IMR-90 (cell line): ENCODE measurements at regions not wholly inside any gene's neighbourhood (a gene's known extent, or its start where the extent isn't known, plus 50 kb on each side); places are given as distances from the start of the nearest gene placed in this dataset.

Experiments used
- ATAC-seq: fragments of 200-7000 bp; cut with Tn5 transposase; 2 replicates; pipeline ENCODE4 v1.9.1; 2020; ENCODE audit warnings: low read depth, mild to moderate bottlenecking, moderate library complexity
- BruUV-seq: library from RNA; stranded (reverse); fragments of 400-500 nt; replicated peaks from 2 replicates; lab custom pipeline; 2021; lab: Mats Ljungman, UMichigan
- CTCF ChIA-PET: fragments of 300-600 bp; formaldehyde crosslinking; extraction: SDS; loops from one replicate; lab custom pipeline; 2021; ENCODE audit warnings: antibody characterized with exemption; lab: Yijun Ruan, JAX
- POLR2A ChIA-PET: fragments of 300-600 bp; sonication (Branson Sonifier 250); formaldehyde crosslinking; loops from one replicate; lab custom pipeline; 2022; ENCODE audit warnings: antibody characterized with exemption; ENCODE audit not compliant: unreplicated experiment; lab: Charles Lee
- DNase-seq: peaks from one replicate; pipeline ENCODE4 v3.0.0; 2013
- H2AFZ ChIP-seq: replicated peaks from 2 replicates; pipeline ENCODE3; 2013; ENCODE audit warnings: low read length, mild to moderate bottlenecking; ENCODE audit not compliant: poor library complexity
- H2AK5ac ChIP-seq: 2 replicates; pipeline ENCODE4 v1.6.1; 2013; ENCODE audit warnings: low read depth, low read length, inconsistent platforms
- H2AK9ac ChIP-seq: replicated peaks from 2 replicates; pipeline ENCODE3; 2013; ENCODE audit warnings: mild to moderate bottlenecking, low read depth, low read length, moderate library complexity; ENCODE audit not compliant: poor library complexity
- H2BK120ac ChIP-seq: 2 replicates; pipeline ENCODE4 v1.6.1; 2013; ENCODE audit warnings: low read depth, low read length, inconsistent platforms
- H2BK15ac ChIP-seq: 3 replicates; pipeline ENCODE4 v1.6.1; 2013; ENCODE audit warnings: low read depth, low read length, inconsistent platforms
- H2BK20ac ChIP-seq: 2 replicates; pipeline ENCODE4 v1.6.1; 2013; ENCODE audit warnings: low read depth, mild to moderate bottlenecking, inconsistent platforms, low read length, moderate library complexity
- H2BK5ac ChIP-seq: 2 replicates; pipeline ENCODE4 v1.6.1; 2013; ENCODE audit warnings: mild to moderate bottlenecking, low read depth, low read length, inconsistent platforms; ENCODE audit not compliant: poor library complexity, severe bottlenecking
- H3K14ac ChIP-seq: replicated peaks from 2 replicates; pipeline ENCODE4 v1.6.1; 2013; ENCODE audit warnings: low read depth, low read length, inconsistent platforms
- H3K18ac ChIP-seq: 2 replicates; pipeline ENCODE4 v1.6.1; 2013; ENCODE audit warnings: low read depth, low read length, control low read depth
- H3K23ac ChIP-seq: 2 replicates; pipeline ENCODE4 v1.6.1; 2013; ENCODE audit warnings: low read depth, low read length, inconsistent platforms
- H3K27ac ChIP-seq: 2 replicates; pipeline ENCODE4 v1.5.1; 2013; ENCODE audit warnings: mild to moderate bottlenecking, control low read depth, low read length; ENCODE audit not compliant: insufficient read depth
- H3K27me3 ChIP-seq: 2 replicates; pipeline ENCODE4 v1.6.1; 2013; ENCODE audit warnings: low read length; ENCODE audit not compliant: control insufficient read depth, insufficient read depth
- H3K36me3 ChIP-seq: 2 replicates; pipeline ENCODE4 v1.6.1; 2013; ENCODE audit warnings: low read length, mixed read lengths; ENCODE audit not compliant: control insufficient read depth, insufficient read depth
- H3K4ac ChIP-seq: 2 replicates; pipeline ENCODE4 v1.6.1; 2013; ENCODE audit warnings: low read depth, low read length, inconsistent platforms
- H3K4me1 ChIP-seq: 2 replicates; pipeline ENCODE4 v1.6.1; 2013; ENCODE audit warnings: low read length, mixed read lengths; ENCODE audit not compliant: control insufficient read depth, insufficient read depth
- H3K4me2 ChIP-seq: 2 replicates; pipeline ENCODE4 v1.6.1; 2013; ENCODE audit warnings: low read depth, mild to moderate bottlenecking, control low read depth, low read length, moderate library complexity
- H3K4me3 ChIP-seq: 2 replicates; pipeline ENCODE4 v1.5.1; 2013; ENCODE audit warnings: low read depth, mild to moderate bottlenecking, control low read depth, low read length, moderate library complexity; ENCODE audit not compliant: insufficient read depth
- H3K56ac ChIP-seq: 2 replicates; pipeline ENCODE4 v1.6.1; 2013; ENCODE audit warnings: low read length, inconsistent platforms; ENCODE audit not compliant: insufficient read depth; ENCODE audit errors: extremely low read depth
- H3K79me1 ChIP-seq, 2 experiments: 2 replicates each; pipeline ENCODE4 v1.6.1; 2013; ENCODE audit warnings: low read length in 2 of 2, inconsistent platforms in 1 of 2, low read depth in 1 of 2
- H3K9ac ChIP-seq: 2 replicates; pipeline ENCODE4 v1.6.1; 2013; ENCODE audit warnings: low read depth, low read length, control low read depth
- H3K9me1 ChIP-seq: 2 replicates; pipeline ENCODE4 v1.6.1; 2013; ENCODE audit warnings: low read length, inconsistent platforms; ENCODE audit not compliant: insufficient read depth
- H3K9me3 ChIP-seq: 2 replicates; pipeline ENCODE4 v1.6.1; 2013; ENCODE audit warnings: low read length; ENCODE audit not compliant: control insufficient read depth, insufficient read depth
- H4K20me1 ChIP-seq: 2 replicates; pipeline ENCODE4 v1.6.1; 2013; ENCODE audit warnings: low read length, inconsistent platforms; ENCODE audit not compliant: insufficient read depth
- H4K5ac ChIP-seq: 2 replicates; pipeline ENCODE4 v1.6.1; 2013; ENCODE audit warnings: mild to moderate bottlenecking, low read depth, low read length, control low read depth
- H4K8ac ChIP-seq, 2 experiments: 2 replicates each; pipeline ENCODE4 v1.6.1; 2013; ENCODE audit warnings: low read depth in 2 of 2, low read length in 2 of 2, control low read depth in 1 of 2, inconsistent platforms in 1 of 2
- H4K91ac ChIP-seq: 2 replicates; pipeline ENCODE4 v1.6.1; 2013; ENCODE audit warnings: low read depth, low read length, inconsistent platforms; ENCODE audit not compliant: insufficient read depth
- RCOR1 ChIP-seq: IDR thresholded peaks from 2 replicates; pipeline ENCODE4 v1.6.1; 2012; ENCODE audit warnings: mild to moderate bottlenecking, low read length, improper control_type of control experiment; ENCODE audit not compliant: insufficient replicate concordance
- SMC3 ChIP-seq: fragments of 150-350 bp; IDR thresholded peaks from 2 replicates; pipeline ENCODE4 v1.6.1; 2016; ENCODE audit warnings: low read depth, mild to moderate bottlenecking, antibody characterized with exemption, low read length, moderate library complexity
- USF2 ChIP-seq: fragments of 150-350 bp; IDR thresholded peaks from 2 replicates; pipeline ENCODE4 v1.6.1; 2017; ENCODE audit warnings: mild to moderate bottlenecking, antibody characterized with exemption, low read length, low read depth
- WGBS, 2 experiments: methylation state at CpG; one replicate each; pipeline versions ENCODE4 v1.1.5 to v1.1.7; 2013; ENCODE audit warnings: missing lambda C conversion rate in 2 of 2; ENCODE audit not compliant: insufficient read length in 1 of 2; ENCODE audit errors: extremely low coverage in 2 of 2; 5-methylcytosine and 5-hydroxymethylcytosine counted together
- dilution Hi-C: fragments of 300-500 bp; cut with HindIII; formaldehyde crosslinking; loops from one replicate; pipeline ENCODE4 v1.14.3; 2018; ENCODE audit warnings: low sequenced_read_pairs; ENCODE audit not compliant: unreplicated experiment
- in situ Hi-C: fragments of 300-500 bp; cut with MboI; formaldehyde crosslinking; loops from 3 replicates; pipeline ENCODE4 v1.14.3; 2019; ENCODE audit warnings: low sequenced_read_pairs, inconsistent platforms, mixed read lengths
- intact Hi-C: fragments of 100-400 bp; cut with micrococcal nuclease; formaldehyde crosslinking; loops from 2 replicates; pipeline ENCODE4 v1.10.0; 2022

GRCh38 chr2:35297403-35297802 is 1058.2 kb upstream of the CRIM1 start:
- intact Hi-C loops (no loop called here), in situ Hi-C loops (no loop called here), dilution Hi-C loops (no loop called here)
- H3K9me3 ChIP-seq: peaks cover 8% of the 10 kb centered on the region
- no CpG with 5 or more reads among the region's 4 CpGs for WGBS, 2 experiments
- ChIA-PET CTCF (no interaction called here), POLR2A (no interaction called here)
- no peaks in the 10 kb centered on the region for H3K9me1 ChIP-seq
- H4K8ac ChIP-seq: no peak overlapping the region
- H3K9ac ChIP-seq: no peak overlapping the region
- no peak overlapping the region for H2AFZ ChIP-seq
- no peaks in the 10 kb centered on the region for H3K27me3 ChIP-seq
- H4K5ac ChIP-seq: no peak overlapping the region
- H2BK15ac ChIP-seq: no peak overlapping the region
- no peak overlapping the region for H2AK9ac ChIP-seq
- no peak overlapping the region for H2AK5ac ChIP-seq
- no peak overlapping the region for H3K56ac ChIP-seq
- no peak overlapping the region for H2BK5ac ChIP-seq
- no peaks in the 10 kb centered on the region for H3K36me3 ChIP-seq
- H3K18ac ChIP-seq: no peak overlapping the region
- no peaks in the 10 kb centered on the region for H4K20me1 ChIP-seq
- no peak for ATAC-seq
- no peak overlapping the region for H3K14ac ChIP-seq
- no peak overlapping the region for H3K27ac ChIP-seq
- no peaks in the 10 kb centered on the region for H3K79me1 ChIP-seq
- DNase-seq: no peak
- no peak for TF ChIP-seq USF2
- TF ChIP-seq SMC3: no peak
- no peak for TF ChIP-seq RCOR1
- BruUV-seq: no TSS peak
- no peaks in the 10 kb centered on the region for H3K4me1 ChIP-seq
- H2BK120ac ChIP-seq: no peak overlapping the region
- H3K4me2 ChIP-seq: no peak overlapping the region
- no peak overlapping the region for H3K23ac ChIP-seq
- no peak overlapping the region for H3K4ac ChIP-seq
- no peak overlapping the region for H4K91ac ChIP-seq
- no peak overlapping the region for H3K4me3 ChIP-seq
- H2BK20ac ChIP-seq: no peak overlapping the region
